ENCODE measurements at regions not wholly inside any gene's neighbourhood (a gene's known extent, or its start where the extent isn't known, plus 50 kb on each side); places are given as distances from the start of the nearest gene placed in this dataset.

- no peak for DNase-seq
- Histone ChIP-seq H3K4me1 (ENCODE audit: insufficient read depth, low read length) (no peaks in the 10 kb centered on the region), H3K9me3 (ENCODE audit: control insufficient read depth in 1 of 2, low read length in 2 of 2) (no peaks in the 10 kb centered on the region), H3K4me3 (ENCODE audit: low read length in 2 of 2) (no peak overlapping the region), H3K27ac (ENCODE audit: low read depth, low read length) (no peak overlapping the region), H3K36me3 (ENCODE audit: insufficient read depth, low read length) (no peaks in the 10 kb centered on the region), H3K27me3 (ENCODE audit: insufficient read depth, low read length) (no peaks in the 10 kb centered on the region)
- ChIA-PET POLR2A (ENCODE audit: partially characterized antibody) (no interaction called here), CTCF (ENCODE audit: partially characterized antibody) (no interaction called here)
- intact Hi-C loops (cut with micrococcal nuclease), result no loop called here
- H3K9me3 Mint-ChIP-seq, result peaks cover 0 to 16% (median 3%) of the 10 kb centered on the region in 8 donors
- peaks cover 0 to 5% of the 10 kb centered on the region in 2 donors for H3K27me3 Mint-ChIP-seq
- no peak overlapping the region for H3K27ac Mint-ChIP-seq
- no peak overlapping the region for H3K4me3 Mint-ChIP-seq
- peaks cover 0 to 3% (median 0%) of the 10 kb centered on the region in 4 donors for H3K4me1 Mint-ChIP-seq
- H3K36me3 Mint-ChIP-seq, result peaks cover 0 to 3% of the 10 kb centered on the region in 2 donors
Measured at GRCh38 chr14:51145246-51145645, 50.3 kb upstream of the TRIM9 start.

GRCh38 chr14:51147183-51147582 is 52.3 kb upstream of the TRIM9 start:
- no peaks in the 10 kb centered on the region for H3K4me1 ChIP-seq (ENCODE audit: insufficient read depth, low read length)
- POLR2A ChIA-PET (ENCODE audit: partially characterized antibody), result no interaction called here

GRCh38 chr14:51155326-51155725 is 60.4 kb upstream of the TRIM9 start:
- no peaks in the 10 kb centered on the region for H3K36me3 ChIP-seq (ENCODE audit: insufficient read depth, low read length)
- Mint-ChIP-seq H3K27ac (no peak overlapping the region), H3K9me3 (peaks cover 0 to 7% (median 2%) of the 10 kb centered on the region in 8 donors), H3K4me3 (no peak overlapping the region), H3K4me1 (no peaks in the 10 kb centered on the region), H3K36me3 (no peaks in the 10 kb centered on the region), H3K27me3 (peaks cover 0 to 2% of the 10 kb centered on the region in 2 donors)
- intact Hi-C loops (cut with micrococcal nuclease), result no loop called here
- DNase-seq, result no peak
- no peaks in the 10 kb centered on the region for H3K9me3 ChIP-seq (ENCODE audit: control insufficient read depth in 1 of 2, low read length in 2 of 2)
- no peak overlapping the region for H3K27ac ChIP-seq (ENCODE audit: low read depth, low read length)
- no peaks in the 10 kb centered on the region for H3K27me3 ChIP-seq (ENCODE audit: insufficient read depth, low read length)
- POLR2A ChIA-PET (ENCODE audit: partially characterized antibody), result no interaction called here
- H3K4me1 ChIP-seq (ENCODE audit: insufficient read depth, low read length), result no peaks in the 10 kb centered on the region
- CTCF ChIA-PET (ENCODE audit: partially characterized antibody), result no interaction called here
- H3K4me3 ChIP-seq (ENCODE audit: low read length in 2 of 2), result no peak overlapping the region

More at GRCh38 chr14:51147183-51147582, 52.3 kb upstream of the TRIM9 start:
- Mint-ChIP-seq H3K4me1 (peaks cover 0 to 3% (median 0%) of the 10 kb centered on the region in 4 donors), H3K9me3 (peaks cover 0 to 12% (median 6%) of the 10 kb centered on the region in 8 donors), H3K27ac (no peak overlapping the region), H3K36me3 (peaks cover 0 to 3% of the 10 kb centered on the region in 2 donors), H3K4me3 (no peak overlapping the region), H3K27me3 (peaks cover 0 to 5% of the 10 kb centered on the region in 2 donors)
- DNase-seq, result no peak
- no peaks in the 10 kb centered on the region for H3K27me3 ChIP-seq (ENCODE audit: insufficient read depth, low read length)
- H3K4me3 ChIP-seq (ENCODE audit: low read length in 2 of 2), result no peak overlapping the region
- no peak overlapping the region for H3K27ac ChIP-seq (ENCODE audit: low read depth, low read length)
- H3K9me3 ChIP-seq (ENCODE audit: control insufficient read depth in 1 of 2, low read length in 2 of 2), result no peaks in the 10 kb centered on the region
- CTCF ChIA-PET (ENCODE audit: partially characterized antibody), result no interaction called here
- H3K36me3 ChIP-seq (ENCODE audit: insufficient read depth, low read length), result no peaks in the 10 kb centered on the region
- intact Hi-C loops (cut with micrococcal nuclease), result no loop called here

- no peaks in the 10 kb centered on the region for H3K36me3 ChIP-seq (ENCODE audit: insufficient read depth, low read length)
- ChIA-PET POLR2A (ENCODE audit: partially characterized antibody) (no interaction called here), CTCF (ENCODE audit: partially characterized antibody) (no interaction called here)
- Mint-ChIP-seq H3K4me1 (no peaks in the 10 kb centered on the region), H3K36me3 (no peaks in the 10 kb centered on the region), H3K4me3 (no peak overlapping the region), H3K27ac (no peak overlapping the region), H3K9me3 (peaks cover 0 to 7% (median 0%) of the 10 kb centered on the region in 8 donors), H3K27me3 (peaks cover 0 to 2% of the 10 kb centered on the region in 2 donors)
- DNase-seq, result no peak
- H3K27ac ChIP-seq (ENCODE audit: low read depth, low read length), result no peak overlapping the region
- H3K4me1 ChIP-seq (ENCODE audit: insufficient read depth, low read length), result no peaks in the 10 kb centered on the region
- intact Hi-C loops (cut with micrococcal nuclease), result no loop called here
- H3K27me3 ChIP-seq (ENCODE audit: insufficient read depth, low read length), result no peaks in the 10 kb centered on the region
- H3K4me3 ChIP-seq (ENCODE audit: low read length in 2 of 2), result no peak overlapping the region
- no peaks in the 10 kb centered on the region for H3K9me3 ChIP-seq (ENCODE audit: control insufficient read depth in 1 of 2, low read length in 2 of 2)
Measured at GRCh38 chr14:51157012-51157411, 62.1 kb upstream of the TRIM9 start.

- no peak overlapping the region for H3K4me3 Mint-ChIP-seq
- CTCF ChIA-PET (ENCODE audit: partially characterized antibody), result no interaction called here
- intact Hi-C loops (cut with micrococcal nuclease), result no loop called here
- no peaks in the 10 kb centered on the region for H3K36me3 Mint-ChIP-seq
- DNase-seq, result no peak
- POLR2A ChIA-PET (ENCODE audit: partially characterized antibody), result no interaction called here
- no peak overlapping the region for H3K4me3 ChIP-seq (ENCODE audit: low read length in 2 of 2)
- no peaks in the 10 kb centered on the region for H3K27me3 Mint-ChIP-seq
- no peaks in the 10 kb centered on the region for H3K9me3 ChIP-seq (ENCODE audit: control insufficient read depth in 1 of 2, low read length in 2 of 2)
- H3K27me3 ChIP-seq (ENCODE audit: insufficient read depth, low read length), result no peaks in the 10 kb centered on the region
- H3K36me3 ChIP-seq (ENCODE audit: insufficient read depth, low read length), result no peaks in the 10 kb centered on the region
- no peaks in the 10 kb centered on the region for H3K4me1 ChIP-seq (ENCODE audit: insufficient read depth, low read length)
- H3K4me1 Mint-ChIP-seq, result no peaks in the 10 kb centered on the region
- H3K9me3 Mint-ChIP-seq, result no peaks in the 10 kb centered on the region
- H3K27ac ChIP-seq (ENCODE audit: low read depth, low read length), result no peak overlapping the region
- H3K27ac Mint-ChIP-seq, result no peak overlapping the region
Measured at GRCh38 chr14:51160871-51161270, 66.0 kb upstream of the TRIM9 start.

GRCh38 chr14:51165415-51165814 is 70.5 kb upstream of the TRIM9 start:
- Histone ChIP-seq H3K4me3 (ENCODE audit: low read length in 2 of 2) (no peak overlapping the region), H3K9me3 (ENCODE audit: control insufficient read depth in 1 of 2, low read length in 2 of 2) (no peaks in the 10 kb centered on the region), H3K4me1 (ENCODE audit: insufficient read depth, low read length) (no peaks in the 10 kb centered on the region), H3K27ac (ENCODE audit: low read depth, low read length) (no peak overlapping the region), H3K27me3 (ENCODE audit: insufficient read depth, low read length) (no peaks in the 10 kb centered on the region), H3K36me3 (ENCODE audit: insufficient read depth, low read length) (no peaks in the 10 kb centered on the region)
- no peak for DNase-seq
- H3K9me3 Mint-ChIP-seq, result no peaks in the 10 kb centered on the region
- H3K27ac Mint-ChIP-seq, result no peak overlapping the region
- ChIA-PET CTCF (ENCODE audit: partially characterized antibody) (no interaction called here), POLR2A (ENCODE audit: partially characterized antibody) (no interaction called here)
- no peaks in the 10 kb centered on the region for H3K36me3 Mint-ChIP-seq
- no peaks in the 10 kb centered on the region for H3K27me3 Mint-ChIP-seq
- intact Hi-C loops (cut with micrococcal nuclease), result no loop called here
- H3K4me3 Mint-ChIP-seq, result no peak overlapping the region
- H3K4me1 Mint-ChIP-seq, result no peaks in the 10 kb centered on the region

GRCh38 chr14:51167587-51168214 is 72.3 kb upstream of the TMX1 start:
- no peak overlapping the region for H3K4me3 Mint-ChIP-seq
- ChIA-PET POLR2A (ENCODE audit: partially characterized antibody) (interaction anchor here (0.8 kb wide), 1 partner anchor 64 kb away, joined by 3 read pairs; no protein-coding TSS in a partner anchor), CTCF (ENCODE audit: partially characterized antibody) (no interaction called here)

More at GRCh38 chr14:51167587-51168214, 72.3 kb upstream of the TMX1 start:
- no peaks in the 10 kb centered on the region for H3K4me1 ChIP-seq (ENCODE audit: insufficient read depth, low read length)
- intact Hi-C loops (cut with micrococcal nuclease), result no loop called here
- H3K9me3 ChIP-seq (ENCODE audit: control insufficient read depth in 1 of 2, low read length in 2 of 2), result no peaks in the 10 kb centered on the region
- Mint-ChIP-seq H3K9me3 (no peaks in the 10 kb centered on the region), H3K4me1 (no peaks in the 10 kb centered on the region), H3K27me3 (peaks cover 0 to 1% of the 10 kb centered on the region in 2 donors), H3K36me3 (no peaks in the 10 kb centered on the region), H3K27ac (no peak overlapping the region)
- DNase-seq, result no peak
- no peaks in the 10 kb centered on the region for H3K36me3 ChIP-seq (ENCODE audit: insufficient read depth, low read length)
- no peak overlapping the region for H3K4me3 ChIP-seq (ENCODE audit: low read length in 2 of 2)
- H3K27me3 ChIP-seq (ENCODE audit: insufficient read depth, low read length), result no peaks in the 10 kb centered on the region
- no peak overlapping the region for H3K27ac ChIP-seq (ENCODE audit: low read depth, low read length)
